ENCODE measurements at regions not wholly inside any gene's neighbourhood (a gene's known extent, or its start where the extent isn't known, plus 50 kb on each side); places are given as distances from the start of the nearest gene placed in this dataset.
"Not testable (repeated sequence)": the region's sequence is repeated elsewhere in the genome, so short reads cannot be mapped to it uniquely, and the experiment has no call there.

GRCh38 chr9:73445384-73445783 is 293.7 kb downstream of the ANXA1 start:
- H3K4me1 Mint-ChIP-seq; H3K27me3 Mint-ChIP-seq; CTCF ChIA-PET; H3K4me3 Mint-ChIP-seq; ATAC-seq; H3K36me3 Mint-ChIP-seq; H3K27ac Mint-ChIP-seq; DNase-seq; H3K9me3 Mint-ChIP-seq (ENCODE audit: low read depth): not testable (repeated sequence)

DNA sequence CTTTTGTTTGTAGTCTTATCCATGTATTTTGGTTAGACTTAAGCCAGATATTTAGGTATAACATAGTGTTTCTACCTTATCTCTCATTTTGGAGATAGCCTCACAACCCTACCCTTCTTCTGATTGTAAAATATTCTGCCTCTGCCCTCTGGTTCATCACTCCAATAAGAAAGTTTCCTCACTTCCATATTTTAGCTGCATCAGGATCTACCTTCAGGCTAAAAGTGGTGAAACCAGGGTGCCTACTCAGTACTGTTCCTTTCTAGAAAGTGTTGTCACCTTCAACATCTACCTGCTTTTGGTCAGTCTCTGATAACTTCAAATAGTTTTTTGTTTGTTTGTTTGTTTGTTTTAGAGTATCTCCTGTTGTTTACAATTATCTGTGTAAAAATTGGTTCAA is 294.6 kb downstream of the ANXA1 start:
- H3K4me3 Mint-ChIP-seq = no peak overlapping the region
- CTCF ChIA-PET = no interaction called here
- no peaks in the 10 kb centered on the region for H3K36me3 Mint-ChIP-seq
- no peak for ATAC-seq
- H3K9me3 Mint-ChIP-seq (ENCODE audit: low read depth) = no peaks in the 10 kb centered on the region
- H3K4me1 Mint-ChIP-seq = no peaks in the 10 kb centered on the region
- no peak overlapping the region for H3K27ac Mint-ChIP-seq
- H3K27me3 Mint-ChIP-seq = no peaks in the 10 kb centered on the region
- DNase-seq = no peak

DNA sequence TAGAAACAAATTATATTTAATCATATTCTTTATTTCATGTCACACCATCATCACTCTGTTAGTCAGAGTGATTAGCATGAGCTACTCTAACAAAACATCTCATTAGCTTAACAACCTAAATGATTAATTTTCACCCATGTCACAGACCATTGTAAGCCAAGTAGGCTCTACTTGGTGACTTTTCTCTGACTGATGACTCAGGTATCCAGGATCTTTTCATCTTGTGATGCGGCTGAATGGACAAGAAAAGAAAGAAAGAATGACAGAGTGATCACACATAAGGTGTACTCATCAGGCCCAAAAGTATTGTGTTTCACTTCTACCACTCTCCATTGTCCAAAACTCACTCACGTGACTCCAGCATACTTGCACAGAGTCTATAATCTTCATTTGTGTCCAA is 299.3 kb downstream of the ANXA1 start:
- Mint-ChIP-seq H3K27me3 (no peaks in the 10 kb centered on the region), H3K4me1 (no peaks in the 10 kb centered on the region), H3K27ac (no peak overlapping the region), H3K36me3 (no peaks in the 10 kb centered on the region), H3K9me3 (ENCODE audit: low read depth) (no peaks in the 10 kb centered on the region), H3K4me3 (no peak overlapping the region)
- ATAC-seq = no peak
- no peak for DNase-seq
- CTCF ChIA-PET = no interaction called here

DNA sequence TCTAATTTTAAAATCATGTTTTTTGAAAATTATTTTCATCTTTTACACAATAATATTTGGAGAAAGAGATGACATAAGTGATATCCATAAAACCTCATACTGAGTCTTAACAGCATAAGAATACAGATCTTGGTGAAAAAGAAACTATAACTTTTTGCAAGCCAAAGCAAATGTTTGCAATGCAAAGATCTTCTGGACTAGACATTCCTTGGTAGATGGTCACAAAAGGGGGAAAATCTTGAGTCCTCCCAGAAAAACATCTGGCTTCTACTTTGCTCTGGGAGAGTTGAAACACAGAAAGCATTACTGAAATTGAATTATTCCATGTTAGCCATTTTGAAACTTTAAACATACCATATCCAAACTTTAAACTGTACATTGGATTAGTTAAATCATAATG is 308.2 kb downstream of the ANXA1 start:
- H3K4me1 Mint-ChIP-seq = no peaks in the 10 kb centered on the region
- no peak for ATAC-seq
- H3K27me3 Mint-ChIP-seq = no peaks in the 10 kb centered on the region
- no peak overlapping the region for H3K27ac Mint-ChIP-seq
- no peak for DNase-seq
- CTCF ChIA-PET = no interaction called here
- H3K36me3 Mint-ChIP-seq = no peaks in the 10 kb centered on the region
- no peak overlapping the region for H3K4me3 Mint-ChIP-seq
- no peaks in the 10 kb centered on the region for H3K9me3 Mint-ChIP-seq (ENCODE audit: low read depth)

GRCh38 chr9:73468716-73469115 is 317.1 kb downstream of the ANXA1 start:
- Mint-ChIP-seq H3K4me1 (no peaks in the 10 kb centered on the region), H3K36me3 (no peaks in the 10 kb centered on the region), H3K27me3 (no peaks in the 10 kb centered on the region), H3K27ac (no peak overlapping the region), H3K4me3 (no peak overlapping the region), H3K9me3 (ENCODE audit: low read depth) (no peaks in the 10 kb centered on the region)
- CTCF ChIA-PET = no interaction called here
- ATAC-seq = no peak
- DNase-seq = no peak

DNA sequence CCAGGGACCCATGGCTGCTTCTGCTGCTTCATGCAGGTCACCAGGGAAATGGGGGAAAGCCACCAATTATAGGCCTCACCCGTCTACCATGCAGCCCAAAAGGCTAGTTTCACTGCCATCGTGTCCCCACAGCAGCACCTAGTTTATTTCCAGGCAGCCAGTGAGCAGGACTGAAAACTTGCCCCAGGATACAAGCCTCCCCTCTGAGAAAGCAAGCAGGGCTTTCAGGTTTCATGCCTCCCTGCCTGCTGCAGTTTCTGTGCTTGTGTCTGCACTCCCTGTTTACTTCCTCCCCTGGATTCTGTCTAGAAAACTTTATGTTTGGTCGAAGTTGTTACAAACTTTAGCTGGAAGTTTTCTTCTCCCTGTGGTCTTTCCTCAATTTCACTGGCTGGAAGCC is 319.1 kb downstream of the ANXA1 start:
- CTCF ChIA-PET = no interaction called here
- Mint-ChIP-seq H3K36me3 (no peaks in the 10 kb centered on the region), H3K27me3 (no peaks in the 10 kb centered on the region), H3K4me3 (no peak overlapping the region), H3K27ac (no peak overlapping the region), H3K9me3 (ENCODE audit: low read depth) (no peaks in the 10 kb centered on the region), H3K4me1 (no peaks in the 10 kb centered on the region)
- ATAC-seq (no peak), DNase-seq (no peak)

- DNase-seq = no peak
- CTCF ChIA-PET = no interaction called here
- Mint-ChIP-seq H3K27me3 (no peaks in the 10 kb centered on the region), H3K4me3 (no peak overlapping the region), H3K36me3 (no peaks in the 10 kb centered on the region), H3K9me3 (ENCODE audit: low read depth) (no peaks in the 10 kb centered on the region), H3K4me1 (no peaks in the 10 kb centered on the region), H3K27ac (no peak overlapping the region)
- no peak for ATAC-seq
Measured at GRCh38 chr9:73474002-73474600, 322.4 kb downstream of the ANXA1 start.

DNA sequence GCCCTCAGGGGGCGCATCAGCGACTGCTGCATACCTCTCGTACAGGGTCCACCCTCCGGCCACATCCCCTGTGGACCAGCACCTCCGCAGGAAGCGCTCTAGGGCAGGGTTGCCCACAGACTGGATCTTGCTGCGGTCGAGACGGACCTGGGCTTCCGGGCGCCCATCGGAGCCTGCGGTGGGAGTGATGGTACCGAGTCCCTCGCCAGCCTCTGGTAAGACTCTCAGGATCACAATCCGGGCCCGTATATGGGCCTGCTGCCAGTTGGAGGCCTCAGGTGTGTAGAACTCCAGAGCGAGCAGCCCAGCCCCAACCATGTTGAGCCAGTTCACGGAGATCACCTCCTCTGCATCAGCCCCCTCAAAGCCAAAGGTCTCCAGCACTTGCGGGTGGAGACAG is 323.0 kb downstream of the ANXA1 start:
- Mint-ChIP-seq H3K36me3 (no peaks in the 10 kb centered on the region), H3K27ac (no peak overlapping the region), H3K27me3 (no peaks in the 10 kb centered on the region), H3K9me3 (ENCODE audit: low read depth) (no peaks in the 10 kb centered on the region), H3K4me1 (no peaks in the 10 kb centered on the region), H3K4me3 (no peak overlapping the region)
- ATAC-seq (no peak), DNase-seq (no peak)
- CTCF ChIA-PET = no interaction called here

GRCh38 chr9:73494894-73495293 is 343.2 kb downstream of the ANXA1 start:
- no peaks in the 10 kb centered on the region for H3K36me3 Mint-ChIP-seq
- H3K27ac Mint-ChIP-seq = no peak overlapping the region
- ATAC-seq (no peak), DNase-seq (no peak)
- H3K9me3 Mint-ChIP-seq (ENCODE audit: low read depth) = no peaks in the 10 kb centered on the region
- no peaks in the 10 kb centered on the region for H3K4me1 Mint-ChIP-seq
- H3K27me3 Mint-ChIP-seq = no peaks in the 10 kb centered on the region
- H3K4me3 Mint-ChIP-seq = no peak overlapping the region
- CTCF ChIA-PET = no interaction called here

GRCh38 chr9:73497796-73498195 is 346.1 kb downstream of the ANXA1 start:
- Mint-ChIP-seq H3K4me3 (no peak overlapping the region), H3K27ac (no peak overlapping the region), H3K27me3 (no peaks in the 10 kb centered on the region), H3K4me1 (no peaks in the 10 kb centered on the region), H3K36me3 (no peaks in the 10 kb centered on the region), H3K9me3 (ENCODE audit: low read depth) (no peaks in the 10 kb centered on the region)
- no peak for DNase-seq
- no peak for ATAC-seq
- CTCF ChIA-PET = no interaction called here

- Mint-ChIP-seq H3K27ac (no peak overlapping the region), H3K4me1 (no peaks in the 10 kb centered on the region), H3K27me3 (no peaks in the 10 kb centered on the region), H3K4me3 (no peak overlapping the region), H3K9me3 (ENCODE audit: low read depth) (no peaks in the 10 kb centered on the region), H3K36me3 (no peaks in the 10 kb centered on the region)
- ATAC-seq = no peak
- no peak for DNase-seq
- CTCF ChIA-PET = no interaction called here
Measured at GRCh38 chr9:73515216-73515615, 363.6 kb downstream of the ANXA1 start.

DNA sequence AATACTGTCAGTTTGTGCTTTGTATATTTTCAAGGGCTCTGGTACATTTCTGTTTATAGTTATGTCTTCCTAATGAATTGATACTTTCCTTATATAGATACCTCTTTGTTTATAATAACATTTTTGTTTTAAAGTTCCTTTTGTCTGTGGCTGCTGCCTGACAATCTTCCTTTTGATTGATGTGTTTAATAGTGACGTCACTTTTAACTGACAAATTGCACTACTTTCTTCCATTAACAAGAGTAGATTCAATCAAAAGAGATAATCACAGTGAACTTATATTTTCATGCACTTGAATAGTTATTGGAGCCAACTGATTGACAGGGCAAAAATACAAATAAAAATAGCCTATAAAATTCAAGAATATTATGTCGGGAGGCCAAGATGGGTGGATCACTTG is 371.7 kb downstream of the ANXA1 start:
- no peak for DNase-seq
- H3K27ac Mint-ChIP-seq = no peak overlapping the region
- H3K36me3 Mint-ChIP-seq = no peaks in the 10 kb centered on the region
- no peaks in the 10 kb centered on the region for H3K4me1 Mint-ChIP-seq
- ATAC-seq = no peak
- CTCF ChIA-PET = no interaction called here
- H3K4me3 Mint-ChIP-seq = no peak overlapping the region
- H3K27me3 Mint-ChIP-seq = no peaks in the 10 kb centered on the region
- H3K9me3 Mint-ChIP-seq (ENCODE audit: low read depth) = no peaks in the 10 kb centered on the region

- no peaks in the 10 kb centered on the region for H3K36me3 Mint-ChIP-seq
- H3K4me1 Mint-ChIP-seq = no peaks in the 10 kb centered on the region
- H3K27ac Mint-ChIP-seq = no peak overlapping the region
- CTCF ChIA-PET = no interaction called here
- ATAC-seq = no peak
- DNase-seq = no peak
- H3K27me3 Mint-ChIP-seq = no peaks in the 10 kb centered on the region
- H3K4me3 Mint-ChIP-seq = no peak overlapping the region
- H3K9me3 Mint-ChIP-seq (ENCODE audit: low read depth) = no peaks in the 10 kb centered on the region
Measured at GRCh38 chr9:73525350-73525749, 373.7 kb downstream of the ANXA1 start.

- no peak for ATAC-seq
- Mint-ChIP-seq H3K36me3 (no peaks in the 10 kb centered on the region), H3K27me3 (no peaks in the 10 kb centered on the region), H3K27ac (no peak overlapping the region), H3K4me1 (no peaks in the 10 kb centered on the region), H3K4me3 (no peak overlapping the region), H3K9me3 (ENCODE audit: low read depth) (no peaks in the 10 kb centered on the region)
- CTCF ChIA-PET = no interaction called here
- no peak for DNase-seq
Measured at GRCh38 chr9:73527521-73527920, 375.9 kb downstream of the ANXA1 start.

- Mint-ChIP-seq H3K9me3 (ENCODE audit: low read depth) (no peaks in the 10 kb centered on the region), H3K4me3 (no peak overlapping the region), H3K27ac (no peak overlapping the region), H3K4me1 (no peaks in the 10 kb centered on the region), H3K36me3 (no peaks in the 10 kb centered on the region), H3K27me3 (no peaks in the 10 kb centered on the region)
- CTCF ChIA-PET = no interaction called here
- DNase-seq (no peak), ATAC-seq (no peak)
Measured at GRCh38 chr9:73528926-73529325, 377.3 kb downstream of the ANXA1 start.
